ENCODE measurements at regions not wholly inside any gene's neighbourhood (a gene's known extent, or its start where the extent isn't known, plus 50 kb on each side); places are given as distances from the start of the nearest gene placed in this dataset.

DNA sequence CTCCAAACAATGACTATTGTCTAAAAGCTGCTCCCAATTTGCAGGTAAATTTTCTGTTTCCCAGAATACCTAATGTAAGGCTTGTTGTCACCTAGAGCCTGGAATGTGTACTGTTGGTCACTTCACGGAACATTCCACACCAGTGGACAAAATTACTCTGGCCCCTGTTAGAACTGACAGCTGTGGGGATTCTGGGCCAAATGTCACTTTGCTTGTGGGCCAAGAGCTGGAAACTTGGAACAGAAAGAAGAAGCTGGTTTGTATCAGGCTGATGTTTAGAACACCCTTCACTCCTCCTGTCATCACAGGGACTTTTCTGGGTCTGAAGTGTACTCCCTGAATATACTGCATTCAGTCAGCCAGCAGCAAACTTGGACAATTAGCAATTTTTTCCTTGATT is 495.6 kb upstream of the SYT4 start:
- no peak overlapping the region for H3K4me3 ChIP-seq (ENCODE audit: control insufficient read depth in 2 of 3, extremely low read depth in 1 of 3, insufficient read depth in 2 of 3, low read depth in 1 of 3, low read length in 3 of 3)
- dilution Hi-C loops (cut with MboI; ENCODE audit: extremely low pct_ligation_motif_present, low sequenced_read_pairs) = no loop called here
- H2AFZ ChIP-seq (ENCODE audit: control insufficient read depth, low read length) = no peak overlapping the region
- no peaks in the 10 kb centered on the region for H3K79me2 ChIP-seq (ENCODE audit: control insufficient read depth, insufficient read depth, low read length)
- H3K4me1 ChIP-seq (ENCODE audit: control insufficient read depth, extremely low read depth, insufficient read depth, low read length) = no peaks in the 10 kb centered on the region
- H3K9me1 ChIP-seq (ENCODE audit: control insufficient read depth, extremely low read depth, insufficient read depth, low read length) = no peaks in the 10 kb centered on the region
- no peaks in the 10 kb centered on the region for H3K27me3 ChIP-seq (ENCODE audit: control insufficient read depth, extremely low read depth, insufficient read depth, low read length)
- no peaks in the 10 kb centered on the region for H4K20me1 ChIP-seq (ENCODE audit: control insufficient read depth, extremely low read depth, insufficient read depth, low read length)
- no peaks in the 10 kb centered on the region for H3K9me3 ChIP-seq (ENCODE audit: control insufficient read depth, low read depth, low read length)
- TF ChIP-seq EZH2 (IDR thresholded peaks at IDR 0.05; ENCODE audit: low read length) (no peak), CTCF (optimal IDR thresholded peaks at IDR 0.05 in 1 of 3, IDR thresholded peaks at IDR 0.05 in 1 of 3, conservative IDR thresholded peaks at IDR 0.05 in 1 of 3; ENCODE audit: extremely low read depth in 1 of 3, insufficient read depth in 2 of 3, low read length in 3 of 3) (no peak)
- H3K36me3 ChIP-seq (ENCODE audit: control insufficient read depth in 2 of 2, extremely low read depth in 1 of 2, insufficient read depth in 2 of 2, low read length in 2 of 2) = no peaks in the 10 kb centered on the region
- no peak overlapping the region for H3K9ac ChIP-seq (ENCODE audit: control insufficient read depth, extremely low read depth, insufficient read depth, low read length)
- no peak for DNase-seq (ENCODE audit: low read depth, low spot score)
- no peak overlapping the region for H3K27ac ChIP-seq (ENCODE audit: control insufficient read depth, insufficient read depth, low read length)
- FAIRE-seq = no peak
- no peak overlapping the region for H3K4me2 ChIP-seq (ENCODE audit: control insufficient read depth, extremely low read depth, insufficient read depth, low read depth, low read length)

DNA sequence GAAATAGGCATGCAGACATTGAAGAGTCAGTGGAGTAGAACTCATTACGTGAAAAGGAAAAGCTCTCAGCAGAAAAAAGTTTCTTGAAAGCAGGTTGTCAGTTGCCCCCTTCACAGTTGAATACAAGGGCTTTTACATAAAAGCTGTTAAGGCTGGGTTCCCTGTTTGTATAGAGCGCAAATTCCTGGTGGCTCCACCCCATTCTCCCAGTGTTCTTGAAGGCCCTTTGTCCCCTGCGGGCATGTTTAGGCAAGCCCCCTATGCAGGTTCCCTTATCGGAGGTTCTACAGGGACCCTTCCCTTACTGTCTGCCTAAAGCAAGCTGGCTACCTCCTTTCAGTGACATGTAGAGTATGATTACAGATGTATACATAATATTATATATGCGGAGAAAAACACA is 497.2 kb upstream of the SYT4 start:
- H3K36me3 ChIP-seq (ENCODE audit: control insufficient read depth in 2 of 2, extremely low read depth in 1 of 2, insufficient read depth in 2 of 2, low read length in 2 of 2) = no peaks in the 10 kb centered on the region
- H3K4me3 ChIP-seq (ENCODE audit: control insufficient read depth in 2 of 3, extremely low read depth in 1 of 3, insufficient read depth in 2 of 3, low read depth in 1 of 3, low read length in 3 of 3) = no peak overlapping the region
- dilution Hi-C loops (cut with MboI; ENCODE audit: extremely low pct_ligation_motif_present, low sequenced_read_pairs) = no loop called here
- H3K27me3 ChIP-seq (ENCODE audit: control insufficient read depth, extremely low read depth, insufficient read depth, low read length) = no peaks in the 10 kb centered on the region
- no peak for FAIRE-seq
- DNase-seq (ENCODE audit: low read depth, low spot score) = no peak
- no peak overlapping the region for H3K27ac ChIP-seq (ENCODE audit: control insufficient read depth, insufficient read depth, low read length)
- H3K9ac ChIP-seq (ENCODE audit: control insufficient read depth, extremely low read depth, insufficient read depth, low read length) = no peak overlapping the region
- no peaks in the 10 kb centered on the region for H3K79me2 ChIP-seq (ENCODE audit: control insufficient read depth, insufficient read depth, low read length)
- no peaks in the 10 kb centered on the region for H3K9me3 ChIP-seq (ENCODE audit: control insufficient read depth, low read depth, low read length)
- TF ChIP-seq EZH2 (IDR thresholded peaks at IDR 0.05; ENCODE audit: low read length) = no peak
- no peak overlapping the region for H3K4me2 ChIP-seq (ENCODE audit: control insufficient read depth, extremely low read depth, insufficient read depth, low read depth, low read length)
- H2AFZ ChIP-seq (ENCODE audit: control insufficient read depth, low read length) = no peak overlapping the region
- H4K20me1 ChIP-seq (ENCODE audit: control insufficient read depth, extremely low read depth, insufficient read depth, low read length) = no peaks in the 10 kb centered on the region
- no peaks in the 10 kb centered on the region for H3K4me1 ChIP-seq (ENCODE audit: control insufficient read depth, extremely low read depth, insufficient read depth, low read length)
- no peaks in the 10 kb centered on the region for H3K9me1 ChIP-seq (ENCODE audit: control insufficient read depth, extremely low read depth, insufficient read depth, low read length)

- FAIRE-seq (no peak), DNase-seq (ENCODE audit: low read depth, low spot score) (no peak)
- Histone ChIP-seq H3K27ac (ENCODE audit: control insufficient read depth, insufficient read depth, low read length) (no peak overlapping the region), H3K36me3 (ENCODE audit: control insufficient read depth in 2 of 2, extremely low read depth in 1 of 2, insufficient read depth in 2 of 2, low read length in 2 of 2) (no peaks in the 10 kb centered on the region), H3K9ac (ENCODE audit: control insufficient read depth, extremely low read depth, insufficient read depth, low read length) (no peak overlapping the region), H4K20me1 (ENCODE audit: control insufficient read depth, extremely low read depth, insufficient read depth, low read length) (no peaks in the 10 kb centered on the region), H2AFZ (ENCODE audit: control insufficient read depth, low read length) (no peak overlapping the region), H3K27me3 (ENCODE audit: control insufficient read depth, extremely low read depth, insufficient read depth, low read length) (no peaks in the 10 kb centered on the region), H3K9me1 (ENCODE audit: control insufficient read depth, extremely low read depth, insufficient read depth, low read length) (no peaks in the 10 kb centered on the region), H3K4me3 (ENCODE audit: control insufficient read depth in 2 of 3, extremely low read depth in 1 of 3, insufficient read depth in 2 of 3, low read depth in 1 of 3, low read length in 3 of 3) (no peak overlapping the region), H3K9me3 (ENCODE audit: control insufficient read depth, low read depth, low read length) (no peaks in the 10 kb centered on the region), H3K4me1 (ENCODE audit: control insufficient read depth, extremely low read depth, insufficient read depth, low read length) (peaks cover 4% of the 10 kb centered on the region), H3K79me2 (ENCODE audit: control insufficient read depth, insufficient read depth, low read length) (no peaks in the 10 kb centered on the region), H3K4me2 (ENCODE audit: control insufficient read depth, extremely low read depth, insufficient read depth, low read depth, low read length) (no peak overlapping the region)
- dilution Hi-C loops (cut with MboI; ENCODE audit: extremely low pct_ligation_motif_present, low sequenced_read_pairs) = no loop called here
- no peak for TF ChIP-seq EZH2 (IDR thresholded peaks at IDR 0.05; ENCODE audit: low read length)
- TF ChIP-seq CTCF (optimal IDR thresholded peaks at IDR 0.05 in 1 of 3, IDR thresholded peaks at IDR 0.05 in 1 of 3, conservative IDR thresholded peaks at IDR 0.05 in 1 of 3; ENCODE audit: extremely low read depth in 1 of 3, insufficient read depth in 2 of 3, low read length in 3 of 3) = no peak
These were observed 498.3 kb upstream of the SYT4 start for GRCh38 chr18:43775591-43775990.

Measured in keratinocyte (primary cell).